DOHH2 (cell line): ENCODE measurements at regions not wholly inside any gene's neighbourhood (a gene's known extent, or its start where the extent isn't known, plus 50 kb on each side); places are given as distances from the start of the nearest gene placed in this dataset.

ENCODE experiments used
- EZH2phosphoT487 ChIP-seq: fragments of 200-600 bp; sonication (generic); IDR thresholded peaks from 2 replicates; pipeline ENCODE4 v1.6.1; 2017; ENCODE audit warnings: borderline replicate concordance, mild to moderate bottlenecking, antibody characterized with exemption, low read length, moderate library complexity, mixed read lengths
- TF ChIP-seq, protein P1 (sequence below): fragments of 200-600 bp; sonication (generic); IDR thresholded peaks from one replicate; pipeline ENCODE4 v1.5.1; 2014; ENCODE audit warnings: antibody characterized with exemption, mild to moderate bottlenecking, low read depth, low read length; ENCODE audit not compliant: poor library complexity, severe bottlenecking

DNA sequence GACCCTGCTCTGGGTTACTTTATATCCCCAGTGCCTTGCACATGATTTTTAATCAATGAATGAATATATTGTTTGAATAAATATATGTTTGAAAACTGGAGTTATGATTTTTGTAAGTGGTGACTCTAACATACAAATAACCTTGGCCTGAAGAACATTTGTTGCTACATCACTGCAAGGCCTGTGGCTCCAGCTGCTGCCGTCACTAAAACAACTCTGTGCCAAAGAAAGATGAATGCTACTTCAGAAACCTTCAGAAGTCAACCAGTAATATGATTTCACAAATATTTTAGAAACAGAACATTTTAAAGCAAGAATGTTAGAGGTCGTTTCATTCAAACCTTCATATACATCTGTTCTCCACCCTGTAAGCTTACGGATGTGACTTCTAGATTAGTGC lies 60.6 kb upstream of the SEC16B start:
- TF ChIP-seq, protein P1, sequence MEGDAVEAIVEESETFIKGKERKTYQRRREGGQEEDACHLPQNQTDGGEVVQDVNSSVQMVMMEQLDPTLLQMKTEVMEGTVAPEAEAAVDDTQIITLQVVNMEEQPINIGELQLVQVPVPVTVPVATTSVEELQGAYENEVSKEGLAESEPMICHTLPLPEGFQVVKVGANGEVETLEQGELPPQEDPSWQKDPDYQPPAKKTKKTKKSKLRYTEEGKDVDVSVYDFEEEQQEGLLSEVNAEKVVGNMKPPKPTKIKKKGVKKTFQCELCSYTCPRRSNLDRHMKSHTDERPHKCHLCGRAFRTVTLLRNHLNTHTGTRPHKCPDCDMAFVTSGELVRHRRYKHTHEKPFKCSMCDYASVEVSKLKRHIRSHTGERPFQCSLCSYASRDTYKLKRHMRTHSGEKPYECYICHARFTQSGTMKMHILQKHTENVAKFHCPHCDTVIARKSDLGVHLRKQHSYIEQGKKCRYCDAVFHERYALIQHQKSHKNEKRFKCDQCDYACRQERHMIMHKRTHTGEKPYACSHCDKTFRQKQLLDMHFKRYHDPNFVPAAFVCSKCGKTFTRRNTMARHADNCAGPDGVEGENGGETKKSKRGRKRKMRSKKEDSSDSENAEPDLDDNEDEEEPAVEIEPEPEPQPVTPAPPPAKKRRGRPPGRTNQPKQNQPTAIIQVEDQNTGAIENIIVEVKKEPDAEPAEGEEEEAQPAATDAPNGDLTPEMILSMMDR, result no peak
- no peak for TF ChIP-seq EZH2phosphoT487
